Activated CD4-positive, alpha-beta T cell treated with anti-CD3 and anti-CD28 coated beads, Interleukin-2, amount 50 U/mL, for 24 hours (primary cell): ENCODE measurements at regions not wholly inside any gene's neighbourhood (a gene's known extent, or its start where the extent isn't known, plus 50 kb on each side); places are given as distances from the start of the nearest gene placed in this dataset.
A peak's percentile ranks its signal among the peaks of the same experiment; 100 is the strongest.
"Not testable (repeated sequence)": the region's sequence is repeated elsewhere in the genome, so short reads cannot be mapped to it uniquely, and the experiment has no call there.

Experiments used
- DNase-seq, 2 donors: peaks; one replicate each; pipeline ENCODE4 v3.0.0-alpha.2; 2020; ENCODE audit warnings: low read depth in 1 of 2, low spot score in 1 of 2

GRCh38 chr12:9379023-9379742 is 171.0 kb upstream of the PZP start:
- DNase-seq = no peak

- DNase-seq = no peak
Observed at GRCh38 chr12:9378430-9378835, 170.2 kb upstream of the PZP start.

GRCh38 chr12:9372202-9372601 is 164.0 kb upstream of the PZP start:
- no peak for DNase-seq

GRCh38 chr12:9367828-9368227 is 159.6 kb upstream of the PZP start:
- no peak for DNase-seq

GRCh38 chr12:9367201-9367600 is 159.0 kb upstream of the PZP start:
- DNase-seq = no peak

GRCh38 chr12:9365296-9365695 is 157.1 kb upstream of the PZP start:
- no peak for DNase-seq

GRCh38 chr12:9364224-9365176 is 156.3 kb upstream of the PZP start:
- peak; percentile 15 to 35 for DNase-seq

- no peak for DNase-seq
Observed at GRCh38 chr12:9363145-9363544, 154.9 kb upstream of the PZP start.

GRCh38 chr12:9361879-9362326 is 153.7 kb upstream of the PZP start:
- DNase-seq = no peak

GRCh38 chr12:9354009-9354754 is 146.0 kb upstream of the PZP start:
- DNase-seq = not testable (repeated sequence)

- DNase-seq = no peak
Observed at GRCh38 chr12:9351136-9351535, 142.9 kb upstream of the PZP start.

GRCh38 chr12:9349888-9350885 is 142.0 kb upstream of the PZP start:
- DNase-seq = no peak

GRCh38 chr12:9348906-9349518 is 140.8 kb upstream of the PZP start:
- DNase-seq = no peak

GRCh38 chr12:9347328-9348127 is 139.3 kb upstream of the PZP start:
- no peak for DNase-seq

GRCh38 chr12:9346866-9347327 is 138.7 kb upstream of the PZP start:
- no peak for DNase-seq

GRCh38 chr12:9345171-9345570 is 137.0 kb upstream of the PZP start:
- no peak for DNase-seq

- DNase-seq = no peak
Observed at GRCh38 chr12:9344541-9344940, 136.3 kb upstream of the PZP start.

- no peak for DNase-seq
Observed at GRCh38 chr12:9343731-9344130, 135.5 kb upstream of the PZP start.
